IMR-90 (cell line): ENCODE measurements at regions not wholly inside any gene's neighbourhood (a gene's known extent, or its start where the extent isn't known, plus 50 kb on each side); places are given as distances from the start of the nearest gene placed in this dataset.

Source experiments
- ATAC-seq: fragments of 200-7000 bp; cut with Tn5 transposase; 2 replicates; pipeline ENCODE4 v1.9.1; 2020; ENCODE audit warnings: low read depth, mild to moderate bottlenecking, moderate library complexity
- BruUV-seq: library from RNA; stranded (reverse); fragments of 400-500 nt; replicated peaks from 2 replicates; lab custom pipeline; 2021; lab: Mats Ljungman, UMichigan
- CTCF ChIA-PET: fragments of 300-600 bp; formaldehyde crosslinking; extraction: SDS; loops from one replicate; lab custom pipeline; 2021; ENCODE audit warnings: antibody characterized with exemption; lab: Yijun Ruan, JAX
- POLR2A ChIA-PET: fragments of 300-600 bp; sonication (Branson Sonifier 250); formaldehyde crosslinking; loops from one replicate; lab custom pipeline; 2022; ENCODE audit warnings: antibody characterized with exemption; ENCODE audit not compliant: unreplicated experiment; lab: Charles Lee
- DNase-seq: peaks from one replicate; pipeline ENCODE4 v3.0.0; 2013
- H2AFZ ChIP-seq: replicated peaks from 2 replicates; pipeline ENCODE3; 2013; ENCODE audit warnings: low read length, mild to moderate bottlenecking; ENCODE audit not compliant: poor library complexity
- H2AK5ac ChIP-seq: 2 replicates; pipeline ENCODE4 v1.6.1; 2013; ENCODE audit warnings: low read depth, low read length, inconsistent platforms
- H2AK9ac ChIP-seq: replicated peaks from 2 replicates; pipeline ENCODE3; 2013; ENCODE audit warnings: mild to moderate bottlenecking, low read depth, low read length, moderate library complexity; ENCODE audit not compliant: poor library complexity
- H2BK120ac ChIP-seq: 2 replicates; pipeline ENCODE4 v1.6.1; 2013; ENCODE audit warnings: low read depth, low read length, inconsistent platforms
- H2BK15ac ChIP-seq: 3 replicates; pipeline ENCODE4 v1.6.1; 2013; ENCODE audit warnings: low read depth, low read length, inconsistent platforms
- H2BK20ac ChIP-seq: 2 replicates; pipeline ENCODE4 v1.6.1; 2013; ENCODE audit warnings: low read depth, mild to moderate bottlenecking, inconsistent platforms, low read length, moderate library complexity
- H2BK5ac ChIP-seq: 2 replicates; pipeline ENCODE4 v1.6.1; 2013; ENCODE audit warnings: mild to moderate bottlenecking, low read depth, low read length, inconsistent platforms; ENCODE audit not compliant: poor library complexity, severe bottlenecking
- H3K14ac ChIP-seq: replicated peaks from 2 replicates; pipeline ENCODE4 v1.6.1; 2013; ENCODE audit warnings: low read depth, low read length, inconsistent platforms
- H3K18ac ChIP-seq: 2 replicates; pipeline ENCODE4 v1.6.1; 2013; ENCODE audit warnings: low read depth, low read length, control low read depth
- H3K23ac ChIP-seq: 2 replicates; pipeline ENCODE4 v1.6.1; 2013; ENCODE audit warnings: low read depth, low read length, inconsistent platforms
- H3K27ac ChIP-seq: 2 replicates; pipeline ENCODE4 v1.5.1; 2013; ENCODE audit warnings: mild to moderate bottlenecking, control low read depth, low read length; ENCODE audit not compliant: insufficient read depth
- H3K27me3 ChIP-seq: 2 replicates; pipeline ENCODE4 v1.6.1; 2013; ENCODE audit warnings: low read length; ENCODE audit not compliant: control insufficient read depth, insufficient read depth
- H3K36me3 ChIP-seq: 2 replicates; pipeline ENCODE4 v1.6.1; 2013; ENCODE audit warnings: low read length, mixed read lengths; ENCODE audit not compliant: control insufficient read depth, insufficient read depth
- H3K4ac ChIP-seq: 2 replicates; pipeline ENCODE4 v1.6.1; 2013; ENCODE audit warnings: low read depth, low read length, inconsistent platforms
- H3K4me1 ChIP-seq: 2 replicates; pipeline ENCODE4 v1.6.1; 2013; ENCODE audit warnings: low read length, mixed read lengths; ENCODE audit not compliant: control insufficient read depth, insufficient read depth
- H3K4me2 ChIP-seq: 2 replicates; pipeline ENCODE4 v1.6.1; 2013; ENCODE audit warnings: low read depth, mild to moderate bottlenecking, control low read depth, low read length, moderate library complexity
- H3K4me3 ChIP-seq: 2 replicates; pipeline ENCODE4 v1.5.1; 2013; ENCODE audit warnings: low read depth, mild to moderate bottlenecking, control low read depth, low read length, moderate library complexity; ENCODE audit not compliant: insufficient read depth
- H3K56ac ChIP-seq: 2 replicates; pipeline ENCODE4 v1.6.1; 2013; ENCODE audit warnings: low read length, inconsistent platforms; ENCODE audit not compliant: insufficient read depth; ENCODE audit errors: extremely low read depth
- H3K79me1 ChIP-seq, 2 experiments: 2 replicates each; pipeline ENCODE4 v1.6.1; 2013; ENCODE audit warnings: low read length in 2 of 2, inconsistent platforms in 1 of 2, low read depth in 1 of 2
- H3K9ac ChIP-seq: 2 replicates; pipeline ENCODE4 v1.6.1; 2013; ENCODE audit warnings: low read depth, low read length, control low read depth
- H3K9me1 ChIP-seq: 2 replicates; pipeline ENCODE4 v1.6.1; 2013; ENCODE audit warnings: low read length, inconsistent platforms; ENCODE audit not compliant: insufficient read depth
- H3K9me3 ChIP-seq: 2 replicates; pipeline ENCODE4 v1.6.1; 2013; ENCODE audit warnings: low read length; ENCODE audit not compliant: control insufficient read depth, insufficient read depth
- H4K20me1 ChIP-seq: 2 replicates; pipeline ENCODE4 v1.6.1; 2013; ENCODE audit warnings: low read length, inconsistent platforms; ENCODE audit not compliant: insufficient read depth
- H4K5ac ChIP-seq: 2 replicates; pipeline ENCODE4 v1.6.1; 2013; ENCODE audit warnings: mild to moderate bottlenecking, low read depth, low read length, control low read depth
- H4K8ac ChIP-seq, 2 experiments: 2 replicates each; pipeline ENCODE4 v1.6.1; 2013; ENCODE audit warnings: low read depth in 2 of 2, low read length in 2 of 2, control low read depth in 1 of 2, inconsistent platforms in 1 of 2
- H4K91ac ChIP-seq: 2 replicates; pipeline ENCODE4 v1.6.1; 2013; ENCODE audit warnings: low read depth, low read length, inconsistent platforms; ENCODE audit not compliant: insufficient read depth
- BHLHE40 ChIP-seq: fragments of 150-350 bp; IDR thresholded peaks from 2 replicates; pipeline ENCODE4 v1.6.1; 2016; ENCODE audit warnings: mild to moderate bottlenecking, low read depth, low read length
- CEBPB ChIP-seq: IDR thresholded peaks from 2 replicates; pipeline ENCODE4 v1.6.1; 2012; ENCODE audit warnings: low read depth, low read length, improper control_type of control experiment
- CHD1 ChIP-seq: IDR thresholded peaks from 2 replicates; pipeline ENCODE4 v1.6.1; 2012; ENCODE audit warnings: low read depth, low read length, improper control_type of control experiment
- CTCF ChIP-seq: conservative IDR thresholded peaks from 2 replicates; pipeline ENCODE4 v1.5.1; 2012; ENCODE audit warnings: mild to moderate bottlenecking, low read depth, low read length, improper control_type of control experiment
- FOS ChIP-seq: fragments of 150-350 bp; IDR thresholded peaks from 2 replicates; pipeline ENCODE4 v1.6.1; 2016; ENCODE audit warnings: low read depth, low read length
- MAFK ChIP-seq: IDR thresholded peaks from 2 replicates; pipeline ENCODE4 v1.6.1; 2012; ENCODE audit warnings: low read depth, low read length, improper control_type of control experiment
- MAZ ChIP-seq: IDR thresholded peaks from 2 replicates; pipeline ENCODE4 v1.6.1; 2012; ENCODE audit warnings: low read depth, mild to moderate bottlenecking, low read length, improper control_type of control experiment, moderate library complexity, borderline replicate concordance
- MXI1 ChIP-seq: IDR thresholded peaks from 2 replicates; pipeline ENCODE4 v1.6.1; 2012; ENCODE audit warnings: low read depth, mild to moderate bottlenecking, low read length, moderate library complexity, borderline replicate concordance
- NFE2L2 ChIP-seq: fragments of 150-350 bp; IDR thresholded peaks from 2 replicates; pipeline ENCODE4 v1.6.1; 2016; ENCODE audit warnings: low read depth, mild to moderate bottlenecking, low read length
- POLR2A ChIP-seq: IDR thresholded peaks from 2 replicates; pipeline ENCODE4 v1.6.1; 2012; ENCODE audit warnings: mild to moderate bottlenecking, low read depth, low read length
- RAD21 ChIP-seq: IDR thresholded peaks from 2 replicates; pipeline ENCODE4 v1.6.1; 2012; ENCODE audit warnings: low read length, improper control_type of control experiment
- RFX5 ChIP-seq: IDR thresholded peaks from 2 replicates; pipeline ENCODE4 v1.8.0; 2012; ENCODE audit warnings: low read depth, mild to moderate bottlenecking, low read length, moderate library complexity
- SMC3 ChIP-seq: fragments of 150-350 bp; IDR thresholded peaks from 2 replicates; pipeline ENCODE4 v1.6.1; 2016; ENCODE audit warnings: low read depth, mild to moderate bottlenecking, antibody characterized with exemption, low read length, moderate library complexity
- USF2 ChIP-seq: fragments of 150-350 bp; IDR thresholded peaks from 2 replicates; pipeline ENCODE4 v1.6.1; 2017; ENCODE audit warnings: mild to moderate bottlenecking, antibody characterized with exemption, low read length, low read depth
- WGBS, 2 experiments: methylation state at CpG; one replicate each; pipeline versions ENCODE4 v1.1.5 to v1.1.7; 2013; ENCODE audit warnings: missing lambda C conversion rate in 2 of 2; ENCODE audit not compliant: insufficient read length in 1 of 2; ENCODE audit errors: extremely low coverage in 2 of 2; 5-methylcytosine and 5-hydroxymethylcytosine counted together
- dilution Hi-C: fragments of 300-500 bp; cut with HindIII; formaldehyde crosslinking; loops from one replicate; pipeline ENCODE4 v1.14.3; 2018; ENCODE audit warnings: low sequenced_read_pairs; ENCODE audit not compliant: unreplicated experiment
- in situ Hi-C: fragments of 300-500 bp; cut with MboI; formaldehyde crosslinking; loops from 3 replicates; pipeline ENCODE4 v1.14.3; 2019; ENCODE audit warnings: low sequenced_read_pairs, inconsistent platforms, mixed read lengths
- intact Hi-C: fragments of 100-400 bp; cut with micrococcal nuclease; formaldehyde crosslinking; loops from 2 replicates; pipeline ENCODE4 v1.10.0; 2022
- TF ChIP-seq, protein P1 (sequence below): fragments of 150-350 bp; IDR thresholded peaks from 2 replicates; pipeline ENCODE4 v1.6.1; 2016; ENCODE audit warnings: low read depth, mild to moderate bottlenecking, low read length, moderate library complexity, borderline replicate concordance

DNA sequence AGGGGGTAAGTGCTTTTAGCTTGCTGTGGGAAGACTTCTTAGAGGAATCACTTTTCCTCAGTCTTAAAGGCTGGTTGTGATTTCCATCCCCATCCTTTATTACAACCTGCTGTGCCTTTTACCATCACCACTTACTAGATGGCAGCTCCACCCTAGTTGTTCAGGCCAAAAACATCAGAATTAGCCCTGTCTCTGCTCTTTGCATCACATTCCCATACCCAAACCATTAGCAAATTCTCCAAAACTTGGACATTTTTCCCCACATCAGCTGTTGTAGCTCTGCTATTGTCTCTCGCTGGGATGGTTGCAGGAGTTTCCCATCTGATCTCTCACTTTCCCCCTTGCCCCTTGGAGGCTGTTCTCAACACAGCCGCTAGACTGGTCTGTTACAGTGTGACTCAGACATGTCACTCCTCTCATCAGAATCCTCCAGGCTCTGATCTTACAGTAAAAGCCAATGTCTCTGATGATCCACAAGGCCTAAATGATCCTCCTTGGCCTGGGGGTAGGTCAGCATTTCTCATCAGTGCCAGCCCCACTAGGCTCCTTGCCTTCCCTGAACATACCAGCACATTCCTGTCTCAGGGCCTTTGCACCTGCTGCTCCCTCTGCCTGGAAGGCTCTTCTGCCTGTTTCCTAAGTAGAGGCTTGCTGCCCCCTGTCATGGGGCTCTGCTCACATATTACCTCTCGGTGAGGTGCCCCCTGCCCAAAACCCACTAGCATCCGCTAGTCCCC is 102.5 kb downstream of the BEGAIN start:
- H3K27me3 ChIP-seq, result no peaks in the 10 kb centered on the region
- H3K4me3 ChIP-seq, result no peak overlapping the region
- H3K4ac ChIP-seq, result no peak overlapping the region
- no peaks in the 10 kb centered on the region; a peak in 1 of 4 replicates for H3K79me1 ChIP-seq
- H3K4me1 ChIP-seq, result no peaks in the 10 kb centered on the region
- no TSS peak for BruUV-seq
- H3K27ac ChIP-seq, result no peak overlapping the region
- H2BK5ac ChIP-seq, result no peak overlapping the region
- no peak overlapping the region for H4K5ac ChIP-seq
- no peak overlapping the region for H3K18ac ChIP-seq
- H3K23ac ChIP-seq, result no peak overlapping the region
- H3K9me3 ChIP-seq, result no peaks in the 10 kb centered on the region
- no peak overlapping the region for H2BK20ac ChIP-seq
- TF ChIP-seq POLR2A, result no peak
- TF ChIP-seq BHLHE40, result no peak
- no peak for TF ChIP-seq NFE2L2
- no peak for TF ChIP-seq CEBPB
- no peak for TF ChIP-seq SMC3
- TF ChIP-seq RFX5, result no peak
- TF ChIP-seq FOS, result no peak
- no peak for TF ChIP-seq USF2
- TF ChIP-seq MXI1, result no peak
- no peak for TF ChIP-seq RAD21
- TF ChIP-seq CTCF, result no peak
- TF ChIP-seq MAZ, result no peak
- no peak for TF ChIP-seq CHD1
- TF ChIP-seq MAFK, result no peak
- TF ChIP-seq, protein P1, sequence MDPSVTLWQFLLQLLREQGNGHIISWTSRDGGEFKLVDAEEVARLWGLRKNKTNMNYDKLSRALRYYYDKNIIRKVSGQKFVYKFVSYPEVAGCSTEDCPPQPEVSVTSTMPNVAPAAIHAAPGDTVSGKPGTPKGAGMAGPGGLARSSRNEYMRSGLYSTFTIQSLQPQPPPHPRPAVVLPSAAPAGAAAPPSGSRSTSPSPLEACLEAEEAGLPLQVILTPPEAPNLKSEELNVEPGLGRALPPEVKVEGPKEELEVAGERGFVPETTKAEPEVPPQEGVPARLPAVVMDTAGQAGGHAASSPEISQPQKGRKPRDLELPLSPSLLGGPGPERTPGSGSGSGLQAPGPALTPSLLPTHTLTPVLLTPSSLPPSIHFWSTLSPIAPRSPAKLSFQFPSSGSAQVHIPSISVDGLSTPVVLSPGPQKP, result no peak
- dilution Hi-C loops (no loop called here), in situ Hi-C loops (no loop called here), intact Hi-C loops (no loop called here)
- H3K9ac ChIP-seq, result no peak overlapping the region
- no peak overlapping the region for H2BK15ac ChIP-seq
- peaks cover 9% of the 10 kb centered on the region; the same call in 1 of the 2 replicates for H3K9me1 ChIP-seq
- no peak overlapping the region for H3K56ac ChIP-seq
- H4K20me1 ChIP-seq, result peaks cover 23% of the 10 kb centered on the region
- no peak overlapping the region for H2BK120ac ChIP-seq
- H3K4me2 ChIP-seq, result no peak overlapping the region
- H4K8ac ChIP-seq, result no peak overlapping the region
- ChIA-PET POLR2A (no interaction called here), CTCF (no interaction called here)
- no peak overlapping the region for H3K14ac ChIP-seq
- no peak overlapping the region for H4K91ac ChIP-seq
- DNase-seq (no peak), ATAC-seq (no peak)
- peaks cover 5% of the 10 kb centered on the region; the same call in 1 of the 2 replicates for H3K36me3 ChIP-seq
- no peak overlapping the region for H2AK5ac ChIP-seq
- no peak overlapping the region for H2AK9ac ChIP-seq
- H2AFZ ChIP-seq, result no peak overlapping the region
- WGBS, 2 experiments, result 90% methylated on average over 2 of the region's 4 CpGs; no CpG with 5 or more reads in 1 of the 2 experiments
